H9 (cell line): ENCODE measurements at regions not wholly inside any gene's neighbourhood (a gene's known extent, or its start where the extent isn't known, plus 50 kb on each side); places are given as distances from the start of the nearest gene placed in this dataset.

ENCODE experiments used
- DNase-seq: peaks from one replicate; pipeline ENCODE4 v3.0.0-alpha.2; 2017
- H2AFZ ChIP-seq: one replicate; pipeline ENCODE4 v1.6.1; 2013; ENCODE audit warnings: mild to moderate bottlenecking, low read length, control low read depth, moderate library complexity
- H2AK5ac ChIP-seq: 2 replicates; pipeline ENCODE4 v1.6.1; 2013; ENCODE audit warnings: low read length, control low read depth, mixed read lengths; ENCODE audit not compliant: insufficient read length
- H2BK120ac ChIP-seq: one replicate; pipeline ENCODE4 v1.6.1; 2013; ENCODE audit warnings: low read depth, mild to moderate bottlenecking, low read length, control low read depth, inconsistent platforms; ENCODE audit not compliant: poor library complexity, severe bottlenecking
- H2BK12ac ChIP-seq: 2 replicates; pipeline ENCODE4 v1.6.1; 2013; ENCODE audit warnings: low read length, control low read depth, mixed read lengths, low read depth; ENCODE audit not compliant: insufficient read length
- H2BK15ac ChIP-seq: 2 replicates; pipeline ENCODE4 v1.6.1; 2013; ENCODE audit warnings: low read depth, low read length, control low read depth
- H2BK20ac ChIP-seq: one replicate; pipeline ENCODE4 v1.6.1; 2013; ENCODE audit warnings: low read depth, mild to moderate bottlenecking, low read length, control low read depth, inconsistent platforms; ENCODE audit not compliant: poor library complexity, severe bottlenecking
- H2BK5ac ChIP-seq: 2 replicates; pipeline ENCODE4 v1.6.1; 2013; ENCODE audit warnings: low read length, control low read depth, mixed read lengths; ENCODE audit not compliant: insufficient read length
- H3K14ac ChIP-seq: 2 replicates; pipeline ENCODE4 v1.6.1; 2013; ENCODE audit warnings: low read length, control low read depth; ENCODE audit not compliant: insufficient read depth
- H3K18ac ChIP-seq: 2 replicates; pipeline ENCODE4 v1.6.1; 2013; ENCODE audit warnings: low read depth, mild to moderate bottlenecking, mixed read lengths, low read length, control low read depth; ENCODE audit not compliant: insufficient read length
- H3K23ac ChIP-seq: 2 replicates; pipeline ENCODE4 v1.6.1; 2013; ENCODE audit warnings: low read length, control low read depth, mixed read lengths, low read depth; ENCODE audit not compliant: insufficient read length
- H3K23me2 ChIP-seq: 2 replicates; pipeline ENCODE4 v1.6.1; 2013; ENCODE audit warnings: low read depth, mild to moderate bottlenecking, mixed read lengths, low read length, control low read depth; ENCODE audit not compliant: insufficient read length, poor library complexity, severe bottlenecking
- H3K27ac ChIP-seq: 2 replicates; pipeline ENCODE4 v1.5.1; 2013; ENCODE audit warnings: low read length, control low read depth, mixed read lengths, low read depth; ENCODE audit not compliant: insufficient read length
- H3K27me3 ChIP-seq: 2 replicates; pipeline ENCODE4 v1.6.1; 2013; ENCODE audit warnings: low read length, control low read depth, inconsistent platforms; ENCODE audit not compliant: insufficient read depth
- H3K4ac ChIP-seq: 2 replicates; pipeline ENCODE4 v1.6.1; 2013; ENCODE audit warnings: low read depth, mild to moderate bottlenecking, control low read depth, inconsistent platforms, low read length, moderate library complexity
- H3K4me1 ChIP-seq: 2 replicates; pipeline ENCODE4 v1.6.1; 2013; ENCODE audit warnings: low read length, control low read depth, inconsistent platforms; ENCODE audit not compliant: insufficient read depth
- H3K4me2 ChIP-seq: 2 replicates; pipeline ENCODE4 v1.6.1; 2013; ENCODE audit warnings: low read length, control low read depth, mixed read lengths; ENCODE audit not compliant: insufficient read length, insufficient read depth
- H3K56ac ChIP-seq: 2 replicates; pipeline ENCODE4 v1.6.1; 2013; ENCODE audit warnings: low read depth, mild to moderate bottlenecking, mixed read lengths, low read length, control low read depth; ENCODE audit not compliant: insufficient read length
- H3K79me1 ChIP-seq: 2 replicates; pipeline ENCODE4 v1.6.1; 2013; ENCODE audit warnings: low read depth, mild to moderate bottlenecking, moderate library complexity, low read length, control low read depth, inconsistent platforms; ENCODE audit not compliant: insufficient read depth, poor library complexity, severe bottlenecking
- H3K79me2 ChIP-seq: 2 replicates; pipeline ENCODE4 v1.6.1; 2013; ENCODE audit warnings: low read length, control low read depth, inconsistent platforms; ENCODE audit not compliant: insufficient read depth
- H3K9ac ChIP-seq: 2 replicates; pipeline ENCODE4 v1.6.1; 2013; ENCODE audit warnings: low read length, control low read depth, mixed read lengths; ENCODE audit not compliant: insufficient read length; ENCODE audit errors: extremely low read depth
- H3K9me3 ChIP-seq: one replicate; pipeline ENCODE4 v1.6.1; 2013; ENCODE audit warnings: low read depth, low read length, inconsistent platforms; ENCODE audit not compliant: control insufficient read depth
- H3T11ph ChIP-seq: one replicate; pipeline ENCODE4 v1.6.1; 2013; ENCODE audit warnings: mild to moderate bottlenecking, low read length, control low read depth, inconsistent platforms
- H4K20me1 ChIP-seq: one replicate; pipeline ENCODE4 v1.6.1; 2013; ENCODE audit not compliant: control insufficient read depth, insufficient read length, insufficient read depth
- H4K5ac ChIP-seq: 2 replicates; pipeline ENCODE4 v1.6.1; 2013; ENCODE audit warnings: low read depth, mild to moderate bottlenecking, mixed read lengths, low read length, control low read depth; ENCODE audit not compliant: insufficient read length
- H4K8ac ChIP-seq: replicated peaks from 2 replicates; pipeline ENCODE4 v1.6.1; 2013; ENCODE audit warnings: low read length, control low read depth, mixed read lengths, low read depth; ENCODE audit not compliant: insufficient read length
- H4K91ac ChIP-seq: 2 replicates; pipeline ENCODE4 v1.6.1; 2013; ENCODE audit warnings: low read depth, mild to moderate bottlenecking, moderate library complexity, mixed read lengths, low read length, control low read depth; ENCODE audit not compliant: insufficient read length
- H3K27ac Mint-ChIP-seq, 3 experiments: 2 replicates in 2 of 3; 3 replicates in 1 of 3; pipeline ENCODE4 v1.8.0; 2020 to 2021; ENCODE audit warnings: mixed read lengths in 3 of 3, mild to moderate bottlenecking in 1 of 3, moderate library complexity in 1 of 3
- H3K27me3 Mint-ChIP-seq: 2 replicates; pipeline ENCODE4 v1.8.0; 2021; ENCODE audit warnings: low read depth, mild to moderate bottlenecking, moderate library complexity, mixed read lengths
- H3K36me3 Mint-ChIP-seq, 3 experiments: 2 replicates in 2 of 3; 3 replicates in 1 of 3; pipeline ENCODE4 v1.8.0; 2020 to 2021; ENCODE audit warnings: low read depth in 3 of 3, mixed read lengths in 3 of 3; ENCODE audit not compliant: insufficient read depth in 1 of 3
- H3K4me1 Mint-ChIP-seq, 2 experiments: 2 replicates each; pipeline ENCODE4 v1.8.0; 2020; ENCODE audit warnings: mixed read lengths in 2 of 2
- H3K4me3 Mint-ChIP-seq, 2 experiments: 2 replicates in 1 of 2; 3 replicates in 1 of 2; pipeline ENCODE4 v1.8.0; 2020 to 2021; ENCODE audit warnings: mild to moderate bottlenecking in 2 of 2, mixed read lengths in 2 of 2, moderate library complexity in 1 of 2
- H3K9me3 Mint-ChIP-seq, 2 experiments: 2 replicates in 1 of 2; 3 replicates in 1 of 2; pipeline ENCODE4 v1.8.0; 2020; ENCODE audit warnings: mild to moderate bottlenecking in 2 of 2, mixed read lengths in 2 of 2, moderate library complexity in 1 of 2
- WGBS: extraction: QIAGEN DNeasy Blood & Tissue Kit; methylation state at CpG from one replicate; pipeline ENCODE4 v1.1.7; 2013; ENCODE audit warnings: missing lambda C conversion rate, low lambda C conversion rate, mixed read lengths; ENCODE audit not compliant: insufficient read length; ENCODE audit errors: extremely low coverage; 5-methylcytosine and 5-hydroxymethylcytosine counted together
- TF ChIP-seq, protein P1 (sequence below): fragments of 200-600 bp; sonication (generic); conservative IDR thresholded peaks from 3 replicates; pipeline ENCODE4 v1.8.0; 2021; ENCODE audit warnings: antibody characterized with exemption, mild to moderate bottlenecking

DNA sequence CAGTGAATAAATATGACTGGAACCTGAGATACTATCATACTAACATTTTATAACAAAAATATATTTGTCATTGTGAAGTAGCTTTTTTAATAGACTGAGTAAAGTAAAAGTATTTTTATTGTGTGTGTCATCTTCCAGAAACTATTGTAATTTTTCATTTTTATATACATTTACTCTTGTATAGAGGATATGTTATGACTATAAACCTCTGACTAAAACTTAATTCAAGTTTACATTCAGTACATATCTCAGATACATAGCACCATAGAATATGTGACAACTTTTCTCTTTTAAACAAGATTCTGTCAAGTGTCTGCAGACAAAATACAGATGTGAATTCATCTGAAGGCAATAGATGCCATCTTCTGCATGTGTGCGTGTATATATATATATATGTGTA, 704.3 kb downstream of the SLITRK1 start:
- Histone ChIP-seq H3K79me1 (no peaks in the 10 kb centered on the region), H3K27me3 (no peaks in the 10 kb centered on the region), H2BK12ac (no peak overlapping the region), H3K4me2 (no peak overlapping the region), H3K9ac (no peak overlapping the region), H4K5ac (no peak overlapping the region), H3K23ac (no peak overlapping the region), H3T11ph (no peak overlapping the region), H3K9me3 (no peaks in the 10 kb centered on the region), H4K91ac (no peak overlapping the region), H3K18ac (no peak overlapping the region), H2BK20ac (no peak overlapping the region), H3K23me2 (no peaks in the 10 kb centered on the region), H3K56ac (no peak overlapping the region), H3K4ac (no peak overlapping the region), H3K14ac (no peak overlapping the region), H2BK120ac (no peak overlapping the region), H3K4me1 (no peaks in the 10 kb centered on the region), H2AFZ (no peak overlapping the region), H3K27ac (no peak overlapping the region), H4K8ac (no peak overlapping the region), H2BK5ac (no peak overlapping the region), H2AK5ac (no peak overlapping the region), H2BK15ac (no peak overlapping the region), H4K20me1 (no peaks in the 10 kb centered on the region), H3K79me2 (no peaks in the 10 kb centered on the region)
- TF ChIP-seq, protein P1, sequence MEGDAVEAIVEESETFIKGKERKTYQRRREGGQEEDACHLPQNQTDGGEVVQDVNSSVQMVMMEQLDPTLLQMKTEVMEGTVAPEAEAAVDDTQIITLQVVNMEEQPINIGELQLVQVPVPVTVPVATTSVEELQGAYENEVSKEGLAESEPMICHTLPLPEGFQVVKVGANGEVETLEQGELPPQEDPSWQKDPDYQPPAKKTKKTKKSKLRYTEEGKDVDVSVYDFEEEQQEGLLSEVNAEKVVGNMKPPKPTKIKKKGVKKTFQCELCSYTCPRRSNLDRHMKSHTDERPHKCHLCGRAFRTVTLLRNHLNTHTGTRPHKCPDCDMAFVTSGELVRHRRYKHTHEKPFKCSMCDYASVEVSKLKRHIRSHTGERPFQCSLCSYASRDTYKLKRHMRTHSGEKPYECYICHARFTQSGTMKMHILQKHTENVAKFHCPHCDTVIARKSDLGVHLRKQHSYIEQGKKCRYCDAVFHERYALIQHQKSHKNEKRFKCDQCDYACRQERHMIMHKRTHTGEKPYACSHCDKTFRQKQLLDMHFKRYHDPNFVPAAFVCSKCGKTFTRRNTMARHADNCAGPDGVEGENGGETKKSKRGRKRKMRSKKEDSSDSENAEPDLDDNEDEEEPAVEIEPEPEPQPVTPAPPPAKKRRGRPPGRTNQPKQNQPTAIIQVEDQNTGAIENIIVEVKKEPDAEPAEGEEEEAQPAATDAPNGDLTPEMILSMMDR = no peak
- DNase-seq = no peak
- H3K4me3 Mint-ChIP-seq = no peak overlapping the region
- H3K27ac Mint-ChIP-seq = no peak overlapping the region
- H3K27me3 Mint-ChIP-seq = no peaks in the 10 kb centered on the region
- WGBS = no CpG with 5 or more reads among the region's 1 CpG
- no peaks in the 10 kb centered on the region for H3K36me3 Mint-ChIP-seq
- 0 out of 5 replicates have a peak, but pooled peaks cover 0 to 3% of the 10 kb centered on the region in 2 experiments for H3K9me3 Mint-ChIP-seq
- peaks cover 0 to 3% of the 10 kb centered on the region in 2 experiments; a peak in 1 of 4 replicates for H3K4me1 Mint-ChIP-seq
